GM19239 (cell line): ENCODE measurements at regions not wholly inside any gene's neighbourhood (a gene's known extent, or its start where the extent isn't known, plus 50 kb on each side); places are given as distances from the start of the nearest gene placed in this dataset.
"Not testable (repeated sequence)": the region's sequence is repeated elsewhere in the genome, so short reads cannot be mapped to it uniquely, and the experiment has no call there.

Experiments
- DNase-seq: peaks from one replicate; pipeline ENCODE4 v3.0.0; 2011; ENCODE audit warnings: low spot score; ENCODE audit not compliant: insufficient read length
- FAIRE-seq: peaks from 2 replicates; lab custom pipeline; 2011; peaks lifted over from hg19 to GRCh38; lab: Jason Lieb, UNC

- FAIRE-seq = no peak
- no peak for DNase-seq
Measured at GRCh38 chr14:25461780-25462179, 411.8 kb upstream of the STXBP6 start.

- FAIRE-seq = no peak
Measured at GRCh38 chr14:25444381-25444780, 394.4 kb upstream of the STXBP6 start.

GRCh38 chr14:25440382-25440781, 390.4 kb upstream of the STXBP6 start:
- FAIRE-seq = not testable (repeated sequence)

More at GRCh38 chr14:25444381-25444780, 394.4 kb upstream of the STXBP6 start:
- DNase-seq = no peak

GRCh38 chr14:25436906-25437305, 387.0 kb upstream of the STXBP6 start:
- FAIRE-seq (no peak), DNase-seq (no peak)

More at GRCh38 chr14:25440382-25440781, 390.4 kb upstream of the STXBP6 start:
- not testable (repeated sequence) for DNase-seq

- DNase-seq = no peak
- no peak for FAIRE-seq
Measured at GRCh38 chr14:25436288-25436875, 386.4 kb upstream of the STXBP6 start.

- FAIRE-seq (no peak), DNase-seq (no peak)
Measured at GRCh38 chr14:25431211-25432076, 381.5 kb upstream of the STXBP6 start.

- DNase-seq (no peak), FAIRE-seq (no peak)
Measured at GRCh38 chr14:25430808-25431207, 380.9 kb upstream of the STXBP6 start.

- FAIRE-seq (no peak), DNase-seq (no peak)
Measured at GRCh38 chr14:25412998-25413397, 363.1 kb upstream of the STXBP6 start.

- DNase-seq (no peak), FAIRE-seq (no peak)
Measured at GRCh38 chr14:25411781-25412757, 362.1 kb upstream of the STXBP6 start.

- no peak for FAIRE-seq
- no peak for DNase-seq
Measured at GRCh38 chr14:25406818-25407217, 356.9 kb upstream of the STXBP6 start.

- no peak for DNase-seq
- FAIRE-seq = no peak
Measured at GRCh38 chr14:25400607-25401206, 350.8 kb upstream of the STXBP6 start.

- FAIRE-seq (no peak), DNase-seq (no peak)
Measured at GRCh38 chr14:25396128-25396527, 346.2 kb upstream of the STXBP6 start.

GRCh38 chr14:25394791-25395391, 344.9 kb upstream of the STXBP6 start:
- FAIRE-seq = no peak
- no peak for DNase-seq

GRCh38 chr14:25394356-25394755, 344.4 kb upstream of the STXBP6 start:
- FAIRE-seq = no peak
- no peak for DNase-seq

- DNase-seq (no peak), FAIRE-seq (no peak)
Measured at GRCh38 chr14:25389948-25390347, 340.0 kb upstream of the STXBP6 start.

- no peak for FAIRE-seq
Measured at GRCh38 chr14:25381498-25381897, 331.6 kb upstream of the STXBP6 start.

GRCh38 chr14:25375639-25376038, 325.7 kb upstream of the STXBP6 start:
- FAIRE-seq = no peak

More at GRCh38 chr14:25381498-25381897, 331.6 kb upstream of the STXBP6 start:
- DNase-seq = no peak

GRCh38 chr14:25371068-25371467, 321.1 kb upstream of the STXBP6 start:
- DNase-seq (no peak), FAIRE-seq (no peak)

More at GRCh38 chr14:25375639-25376038, 325.7 kb upstream of the STXBP6 start:
- no peak for DNase-seq

- not testable (repeated sequence) for DNase-seq, FAIRE-seq
Measured at GRCh38 chr14:25370057-25370456, 320.1 kb upstream of the STXBP6 start.
